NCI-H446 (cell line): ENCODE measurements at regions not wholly inside any gene's neighbourhood (a gene's known extent, or its start where the extent isn't known, plus 50 kb on each side); places are given as distances from the start of the nearest gene placed in this dataset.
"Not testable (repeated sequence)": the region's sequence is repeated elsewhere in the genome, so short reads cannot be mapped to it uniquely, and the experiment has no call there.

Source experiments
- DNase-seq, 2 experiments: peaks; one replicate each; lab custom pipeline; 2025; lab: John Stamatoyannopoulos, UW

DNA sequence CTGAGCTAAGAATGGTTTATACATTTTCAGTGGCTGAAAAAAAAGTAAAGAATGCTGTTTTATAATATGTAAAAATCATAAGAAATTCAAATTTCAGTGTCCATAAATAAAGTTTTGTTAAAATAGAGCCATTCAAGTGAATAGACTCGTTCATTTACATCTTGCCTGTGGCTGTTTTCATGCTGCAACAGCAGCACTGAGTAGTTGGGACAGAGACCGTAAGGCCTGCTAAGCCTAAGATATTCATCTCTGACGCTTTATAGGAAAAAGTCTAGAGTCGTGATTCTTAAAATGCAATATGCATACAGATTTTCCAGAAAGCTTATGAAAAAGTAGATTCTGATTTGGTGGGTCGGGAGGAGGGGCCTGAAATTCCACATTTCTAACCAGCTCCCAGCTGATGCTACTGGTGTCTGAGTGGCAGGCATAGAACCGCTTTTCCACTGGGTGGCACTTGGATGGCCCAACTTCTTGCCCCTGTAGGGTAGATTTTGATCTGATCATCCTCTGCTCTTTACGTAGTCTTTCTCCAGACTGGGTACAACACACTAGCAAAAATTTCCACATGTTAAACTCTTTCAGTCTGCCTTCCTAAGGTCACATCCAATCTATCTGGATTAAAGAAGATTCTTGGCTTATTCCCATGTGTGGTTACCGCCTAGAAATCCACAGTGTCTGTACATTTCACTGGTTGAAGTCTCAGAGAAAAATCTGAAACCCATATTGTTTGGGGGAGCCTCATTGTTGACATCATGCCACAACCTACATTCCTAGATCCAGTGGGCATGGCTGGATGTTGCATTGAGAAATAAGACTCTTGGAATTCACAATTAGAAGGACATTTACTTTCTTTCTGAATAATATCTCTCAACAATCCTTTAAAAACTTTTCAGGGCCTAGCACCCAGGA lies 151.2 kb downstream of the C12orf75 start:
- DNase-seq, result no peak

DNA sequence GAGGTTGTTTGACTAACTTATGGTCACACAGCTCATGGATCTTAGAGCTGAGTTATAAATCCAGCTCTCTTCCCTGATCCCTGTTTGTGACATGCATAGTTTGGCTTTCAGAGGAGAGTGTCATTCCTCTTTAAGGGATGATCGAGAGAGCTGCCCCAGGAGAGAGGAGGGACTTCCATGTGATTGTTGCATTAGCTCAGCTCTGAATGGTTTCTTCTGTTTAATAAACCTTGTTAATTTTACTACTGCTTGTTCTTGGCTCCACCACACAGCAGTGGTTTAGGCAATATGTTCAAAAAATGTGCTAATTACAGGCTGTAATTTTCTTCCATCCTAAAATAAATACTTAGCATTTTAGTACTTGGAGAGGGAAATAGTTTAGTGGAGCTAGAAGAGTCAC lies 152.5 kb downstream of the C12orf75 start:
- DNase-seq, result no peak

DNA sequence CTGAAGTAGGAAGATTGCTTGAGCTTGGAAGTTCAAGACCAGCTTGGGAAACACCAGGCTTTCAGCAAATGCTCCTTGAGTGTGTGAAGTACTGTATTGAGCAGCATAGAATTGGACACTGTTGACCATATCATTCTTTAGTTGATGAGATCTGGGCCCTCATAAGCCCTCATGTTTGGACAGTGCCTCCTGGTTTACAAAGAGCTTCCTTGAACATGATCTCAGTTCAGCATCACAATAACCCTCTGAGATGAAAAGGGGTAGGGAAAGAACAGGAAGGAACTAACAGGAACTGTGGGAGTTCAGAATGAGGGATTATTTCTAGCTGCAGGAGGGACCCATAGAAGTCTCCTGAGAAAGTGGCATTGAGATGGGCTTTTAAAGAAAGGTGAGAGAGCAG lies 153.2 kb downstream of the C12orf75 start:
- no peak for DNase-seq

DNA sequence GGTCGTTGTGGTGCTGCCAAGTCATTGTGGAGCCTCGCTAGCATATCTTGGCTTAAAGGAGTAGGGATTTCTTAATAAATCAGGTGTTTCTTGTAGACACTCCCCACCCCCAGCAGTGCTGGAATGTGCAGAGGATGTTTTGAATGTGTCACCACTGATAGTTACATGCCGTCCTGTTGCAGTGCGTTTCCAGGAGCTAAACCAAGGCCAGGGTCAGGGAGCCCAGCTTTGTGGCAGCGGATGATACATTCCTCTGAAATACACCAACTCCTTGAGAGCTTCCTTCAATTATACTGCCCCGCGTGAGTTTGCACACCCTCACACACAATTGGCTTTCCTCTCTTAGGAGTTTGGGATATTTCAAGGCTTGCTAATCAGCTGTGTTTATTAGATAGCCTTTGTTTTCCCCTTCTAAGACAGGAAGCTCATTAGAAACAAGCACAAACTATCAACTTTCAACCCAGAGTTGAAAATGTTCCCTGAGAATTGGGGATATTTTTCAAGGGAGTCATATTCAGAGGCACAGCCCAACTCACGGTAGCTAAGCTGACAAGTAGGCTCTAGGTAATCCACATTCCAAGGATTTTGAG lies 154.9 kb downstream of the C12orf75 start:
- DNase-seq, result no peak

DNA sequence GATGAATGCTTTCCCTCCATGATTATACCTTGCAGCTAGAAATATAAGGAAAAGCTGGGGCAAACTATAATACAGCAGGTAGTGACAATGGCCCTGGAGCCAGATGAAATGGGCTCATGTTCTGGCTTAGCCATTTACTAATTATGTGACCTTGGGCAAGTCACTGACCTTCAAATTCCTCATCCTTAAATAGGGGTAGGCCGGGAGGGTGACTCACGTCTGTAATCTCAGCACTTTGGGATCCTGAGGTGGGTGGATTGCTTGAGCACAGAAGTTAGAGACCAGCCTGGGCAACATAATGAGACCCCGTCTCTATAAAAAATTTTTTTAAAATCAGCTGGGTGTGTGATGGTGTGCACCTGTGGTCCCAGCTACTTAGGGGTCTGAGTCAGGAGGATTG lies 155.4 kb downstream of the C12orf75 start:
- no peak for DNase-seq

DNA sequence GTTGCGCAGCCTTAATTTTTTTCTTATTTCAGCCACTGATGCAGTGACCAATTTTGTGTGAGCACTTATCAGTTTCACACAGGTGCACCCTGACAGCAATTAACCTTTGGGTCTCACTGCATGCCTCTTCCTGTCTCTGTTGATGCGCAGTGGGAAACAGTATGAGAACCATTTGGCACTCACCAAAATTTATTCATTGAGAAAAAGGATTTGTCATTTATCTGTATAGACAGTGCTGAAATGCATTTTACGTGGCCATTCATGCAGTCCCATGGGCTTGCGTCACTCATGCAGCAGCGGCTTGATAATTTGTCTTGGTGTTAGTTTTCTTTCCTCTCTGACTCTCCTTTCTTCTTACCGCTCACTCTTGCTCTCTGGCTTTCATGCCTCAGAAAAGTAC lies 157.5 kb downstream of the C12orf75 start:
- DNase-seq, result no peak

DNA sequence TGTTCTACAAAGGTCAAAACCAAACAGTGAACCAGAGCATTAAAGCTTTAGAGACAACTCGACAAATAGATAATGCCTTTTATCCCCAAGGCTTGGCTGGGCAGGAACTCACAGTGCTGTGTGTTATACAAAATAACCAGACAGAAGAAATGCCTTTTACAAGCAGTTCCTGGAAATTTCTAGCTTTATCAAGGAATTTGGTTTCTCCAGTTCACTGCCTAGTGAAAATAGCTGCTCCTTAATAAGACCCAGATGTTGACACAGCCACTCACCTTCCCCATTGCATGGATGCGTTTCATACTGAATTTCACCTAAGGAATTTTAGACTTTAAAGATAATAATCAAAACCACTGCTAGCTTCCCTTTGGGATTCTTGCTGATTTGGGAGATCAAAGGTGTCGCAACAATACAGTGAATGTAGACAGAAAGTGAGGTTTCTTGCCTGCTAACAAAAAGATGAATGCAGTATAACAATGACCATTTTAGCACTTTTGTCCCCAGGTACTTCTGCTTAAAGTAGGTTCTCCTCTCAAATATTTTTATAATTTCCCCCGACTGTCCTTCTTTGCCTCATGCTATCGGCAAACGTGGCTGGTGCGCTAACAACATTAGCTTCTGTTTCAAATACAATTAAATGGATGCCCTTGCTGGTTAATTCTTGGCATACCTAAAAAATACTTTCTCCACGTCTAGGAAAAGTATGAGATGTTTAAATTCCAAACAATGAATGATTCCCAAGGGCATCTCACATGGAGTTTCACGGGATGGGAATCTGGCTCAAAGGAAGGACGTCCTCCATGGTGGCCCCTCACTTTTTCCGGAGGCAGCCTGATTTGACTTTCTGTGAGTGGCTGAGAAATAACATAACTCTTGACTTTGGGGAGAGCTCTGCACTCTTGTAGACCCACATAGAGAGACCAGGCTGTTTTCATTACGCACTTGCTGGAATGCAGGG lies 162.4 kb downstream of the C12orf75 start:
- DNase-seq, result no peak

DNA sequence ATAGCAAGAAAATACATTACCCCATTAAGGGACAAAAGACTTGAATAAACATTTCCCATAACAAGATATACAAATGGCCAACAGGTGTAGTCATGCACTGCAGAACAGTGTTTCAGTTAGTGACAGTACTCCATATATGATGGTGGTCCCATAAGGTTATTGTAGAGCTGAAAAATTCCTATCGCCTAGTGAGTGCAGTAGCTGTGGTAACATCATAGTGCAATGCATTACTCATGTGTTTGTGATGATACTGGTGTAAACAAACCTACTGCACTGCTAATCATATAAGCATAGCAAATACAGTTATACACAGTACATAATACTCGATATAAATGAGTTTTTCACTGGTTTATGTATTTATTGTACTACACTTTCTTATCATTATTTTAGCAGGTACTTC lies 168.7 kb downstream of the C12orf75 start:
- DNase-seq, result no peak

DNA sequence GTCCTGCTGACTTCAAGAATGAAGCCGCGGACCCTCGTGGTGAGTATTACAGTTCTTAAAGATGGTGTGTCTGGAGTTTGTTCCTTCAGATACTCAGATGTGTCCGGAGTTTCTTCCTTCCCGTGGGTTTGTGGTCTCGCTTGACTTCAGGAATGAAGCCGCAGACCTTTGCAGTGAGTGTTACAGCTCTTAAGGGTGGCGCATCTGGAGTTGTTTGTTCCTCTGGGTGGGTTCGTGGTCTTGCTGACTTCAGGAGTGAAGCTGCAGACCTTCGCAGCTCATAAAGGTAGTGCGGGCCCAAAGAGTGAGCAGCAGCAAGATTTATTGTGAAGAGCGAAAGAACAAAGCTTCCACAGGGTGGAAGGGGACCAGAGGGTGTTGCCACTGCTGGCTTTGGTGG lies 170.2 kb downstream of the C12orf75 start:
- DNase-seq, result not testable (repeated sequence)

DNA sequence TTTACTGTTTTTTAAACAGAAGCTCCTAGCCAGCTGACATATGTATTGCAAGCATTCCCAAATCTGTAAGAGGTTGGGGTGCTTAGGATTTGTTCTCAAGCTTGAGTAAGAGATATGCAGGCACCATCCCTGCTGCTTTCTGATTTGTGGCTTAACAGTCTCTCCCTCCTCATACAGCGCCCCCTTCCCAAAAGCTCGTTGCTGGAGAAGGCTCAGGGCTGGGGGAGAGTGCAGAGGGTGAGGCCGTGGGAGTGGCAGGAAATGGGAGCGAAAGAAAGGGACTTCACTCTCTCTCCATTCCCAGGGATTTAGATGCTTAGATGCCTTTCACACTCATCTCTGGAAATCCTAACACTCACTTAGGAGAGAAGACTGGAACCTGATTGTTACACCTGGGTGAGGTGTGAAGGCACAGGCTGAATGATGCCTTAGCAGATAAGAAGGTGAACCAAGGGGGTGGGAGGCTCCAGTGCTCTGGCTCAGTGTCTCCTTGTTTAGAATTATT lies 172.0 kb downstream of the C12orf75 start:
- DNase-seq, result no peak

DNA sequence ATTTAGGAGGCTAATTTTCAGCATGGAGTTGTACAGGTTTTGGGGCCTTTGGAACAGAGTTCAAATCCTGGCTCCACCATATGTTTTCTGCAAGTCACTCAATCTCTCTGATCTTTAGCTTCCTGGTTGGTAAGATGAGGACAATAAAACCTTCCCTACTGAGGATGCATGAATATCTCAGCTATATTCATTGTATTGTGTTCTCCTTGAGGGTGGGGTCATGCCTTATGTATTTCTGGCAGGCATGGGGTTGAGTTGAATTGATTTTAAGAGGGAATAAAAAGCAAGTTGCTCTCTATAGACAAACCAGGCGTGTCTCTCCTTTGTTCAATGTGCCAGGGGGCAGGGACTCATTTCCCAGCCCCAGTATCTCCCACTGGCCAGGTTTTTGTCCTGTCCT lies 173.1 kb downstream of the C12orf75 start:
- DNase-seq, result no peak

DNA sequence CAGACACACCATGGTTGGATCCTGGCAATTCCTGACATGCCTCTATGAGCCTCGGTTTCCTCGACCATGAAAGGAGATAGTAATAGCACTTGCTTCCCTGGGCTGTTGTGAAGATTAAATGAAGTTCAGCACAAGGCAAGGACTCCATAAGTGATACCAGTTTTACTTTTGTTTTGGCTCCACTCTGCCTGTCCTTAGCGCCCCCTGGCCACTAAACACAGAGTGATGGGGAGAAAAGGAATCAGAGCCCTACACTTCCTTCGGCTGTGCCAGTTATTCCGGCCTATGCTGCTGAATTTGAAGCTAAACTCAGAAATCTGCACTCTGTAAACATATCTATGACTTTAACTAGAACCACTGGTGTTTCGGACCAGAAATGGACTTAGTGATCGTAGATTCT lies 173.8 kb downstream of the C12orf75 start:
- no peak for DNase-seq

DNA sequence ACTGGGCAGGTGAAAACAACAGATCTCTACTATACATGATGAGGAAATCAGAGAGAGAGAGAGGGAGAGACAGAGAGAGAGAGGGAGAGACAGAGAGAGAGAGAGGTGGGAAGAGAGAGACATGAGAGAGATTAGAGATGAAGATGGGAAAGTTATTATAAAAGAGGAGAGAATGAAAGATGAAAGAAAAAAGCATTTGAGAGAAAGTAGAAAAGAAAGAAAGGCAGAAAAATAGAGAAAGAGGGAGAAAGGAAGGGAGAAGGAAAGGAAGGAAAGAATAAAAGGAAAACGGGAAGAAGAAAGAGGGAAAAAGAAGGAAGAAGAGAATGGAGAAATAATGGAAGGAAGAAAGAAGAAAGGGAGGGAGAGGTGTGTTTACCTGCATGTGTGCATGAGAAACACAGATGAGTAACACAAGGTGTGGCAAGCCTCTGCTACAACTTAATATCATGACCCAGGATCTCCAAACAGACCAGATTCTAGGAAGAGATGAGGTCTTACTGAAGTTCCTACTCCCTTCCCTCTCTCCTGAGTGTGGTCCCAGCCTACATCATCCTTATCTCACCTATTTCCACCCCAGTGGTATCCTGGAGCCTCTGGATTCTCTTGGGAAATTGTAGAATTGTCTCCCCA lies 176.3 kb downstream of the C12orf75 start:
- no peak for DNase-seq

DNA sequence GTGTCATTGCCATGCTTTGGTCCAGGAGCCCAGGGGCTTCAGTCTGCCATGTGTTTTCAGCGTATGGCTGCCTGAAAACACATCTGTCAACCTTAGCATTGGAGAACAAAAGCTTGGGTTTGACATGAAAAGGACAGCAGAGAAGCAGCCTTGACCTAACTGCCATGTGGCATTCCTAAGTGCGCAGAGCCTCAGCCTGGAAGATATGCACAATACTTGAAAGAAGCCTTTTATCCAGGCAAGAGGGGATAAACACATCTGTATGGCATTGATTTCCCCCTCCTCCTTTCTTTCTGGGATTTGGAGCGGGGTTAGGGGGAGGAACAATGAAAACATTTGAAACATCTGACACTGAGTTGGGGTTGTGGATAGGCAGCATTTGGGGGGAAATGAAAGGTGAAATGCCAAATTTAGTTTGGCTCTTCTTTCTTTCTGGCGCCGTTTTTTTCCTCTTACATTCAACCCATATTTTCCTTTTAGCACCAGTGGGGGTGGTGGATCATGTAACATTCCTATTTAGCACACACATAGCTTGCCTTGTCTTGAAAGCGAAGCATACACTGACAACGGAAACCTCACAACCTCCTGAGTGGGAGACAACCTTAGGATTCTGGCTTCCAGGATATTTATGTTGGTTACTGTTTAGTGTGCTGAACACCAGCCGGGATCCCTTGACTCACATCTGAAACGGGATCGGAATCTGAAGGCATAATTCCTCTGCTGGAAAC lies 177.0 kb downstream of the C12orf75 start:
- no peak for DNase-seq

DNA sequence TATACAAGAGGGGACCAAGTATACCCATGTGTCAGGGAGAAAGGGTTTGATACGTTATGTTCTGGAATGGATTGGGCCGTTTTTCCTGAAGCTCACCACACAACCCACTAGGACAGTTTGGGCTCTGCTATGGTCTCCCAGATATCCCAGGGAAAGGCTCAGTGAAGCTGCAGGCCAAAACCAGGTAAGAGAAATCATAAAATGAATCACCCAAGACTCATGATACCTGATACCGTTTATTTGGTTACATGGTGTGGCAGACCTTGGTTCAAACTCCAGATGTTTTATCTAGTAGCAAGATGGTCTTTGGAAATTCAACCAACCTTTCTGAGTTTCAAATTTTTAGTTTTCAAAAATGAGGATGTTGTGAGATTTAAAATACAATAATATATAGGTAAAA lies 177.6 kb downstream of the C12orf75 start:
- DNase-seq, result no peak

DNA sequence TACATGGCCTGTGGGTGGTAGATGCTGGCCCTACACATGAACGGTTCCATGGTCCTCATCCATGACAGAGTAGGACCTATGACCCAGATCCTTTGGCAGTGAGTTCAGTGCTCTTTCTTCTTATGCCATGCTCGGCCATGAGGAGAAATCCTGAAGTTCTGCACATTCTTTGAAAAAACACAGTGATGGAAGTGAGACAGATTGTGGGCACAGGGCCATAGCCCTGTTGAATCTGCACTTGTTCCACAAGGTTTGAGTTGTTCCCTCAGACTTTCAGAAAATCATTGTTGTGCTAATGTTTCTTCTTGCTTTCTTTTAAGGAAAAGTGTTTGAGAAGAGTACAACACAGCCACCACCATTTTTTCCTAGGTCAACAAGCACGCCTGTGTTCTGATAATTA lies 180.0 kb downstream of the C12orf75 start:
- DNase-seq, result no peak

DNA sequence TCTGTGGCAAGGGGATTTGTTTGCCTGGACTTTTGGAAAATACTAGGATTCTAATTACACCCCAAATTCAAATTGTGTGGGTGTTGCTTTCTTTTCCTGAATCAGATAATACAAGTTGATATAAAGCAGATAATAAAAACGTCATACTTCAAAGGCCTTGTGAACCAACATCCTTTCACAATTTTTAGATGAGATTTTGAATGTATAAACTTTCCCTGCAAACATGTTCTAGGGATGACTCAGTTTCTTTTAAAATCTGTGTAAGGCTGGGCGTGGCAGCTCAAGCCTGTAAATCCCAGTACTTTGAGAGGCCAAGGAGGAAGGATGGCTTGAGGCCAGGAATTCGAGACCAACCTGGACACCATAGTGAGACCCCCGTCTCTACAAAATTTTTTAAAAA lies 182.4 kb downstream of the C12orf75 start:
- not testable (repeated sequence) for DNase-seq

DNA sequence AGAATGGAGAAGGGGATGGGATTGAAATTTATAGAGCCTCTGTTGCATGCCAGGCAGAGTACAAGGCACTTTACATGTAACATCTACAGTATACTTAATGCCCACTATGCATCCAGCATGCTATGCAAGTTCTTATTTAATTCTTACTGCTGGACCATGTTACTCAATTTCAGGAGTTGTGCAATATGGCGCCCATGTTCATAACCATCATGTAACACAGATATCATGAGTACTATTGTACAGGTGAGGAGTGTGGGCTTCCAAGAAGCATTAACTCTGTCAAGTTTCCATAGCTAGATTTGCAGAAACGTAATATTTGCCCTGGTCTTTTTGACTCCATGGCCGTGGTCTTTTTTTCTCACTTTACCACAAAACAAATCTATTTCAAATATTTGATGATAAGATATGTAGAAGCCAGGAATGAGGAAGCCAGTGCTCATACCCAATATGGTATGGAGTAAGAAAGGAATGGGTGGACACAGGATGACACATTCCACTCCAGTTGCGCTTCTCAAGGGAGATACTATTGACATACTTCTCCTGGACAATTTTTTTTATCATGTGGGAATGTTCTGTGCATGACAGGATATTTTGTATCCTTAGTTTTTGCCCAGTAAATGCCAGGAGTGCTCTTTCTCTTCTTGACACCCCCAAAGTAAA lies 191.8 kb downstream of the C12orf75 start:
- no peak for DNase-seq

DNA sequence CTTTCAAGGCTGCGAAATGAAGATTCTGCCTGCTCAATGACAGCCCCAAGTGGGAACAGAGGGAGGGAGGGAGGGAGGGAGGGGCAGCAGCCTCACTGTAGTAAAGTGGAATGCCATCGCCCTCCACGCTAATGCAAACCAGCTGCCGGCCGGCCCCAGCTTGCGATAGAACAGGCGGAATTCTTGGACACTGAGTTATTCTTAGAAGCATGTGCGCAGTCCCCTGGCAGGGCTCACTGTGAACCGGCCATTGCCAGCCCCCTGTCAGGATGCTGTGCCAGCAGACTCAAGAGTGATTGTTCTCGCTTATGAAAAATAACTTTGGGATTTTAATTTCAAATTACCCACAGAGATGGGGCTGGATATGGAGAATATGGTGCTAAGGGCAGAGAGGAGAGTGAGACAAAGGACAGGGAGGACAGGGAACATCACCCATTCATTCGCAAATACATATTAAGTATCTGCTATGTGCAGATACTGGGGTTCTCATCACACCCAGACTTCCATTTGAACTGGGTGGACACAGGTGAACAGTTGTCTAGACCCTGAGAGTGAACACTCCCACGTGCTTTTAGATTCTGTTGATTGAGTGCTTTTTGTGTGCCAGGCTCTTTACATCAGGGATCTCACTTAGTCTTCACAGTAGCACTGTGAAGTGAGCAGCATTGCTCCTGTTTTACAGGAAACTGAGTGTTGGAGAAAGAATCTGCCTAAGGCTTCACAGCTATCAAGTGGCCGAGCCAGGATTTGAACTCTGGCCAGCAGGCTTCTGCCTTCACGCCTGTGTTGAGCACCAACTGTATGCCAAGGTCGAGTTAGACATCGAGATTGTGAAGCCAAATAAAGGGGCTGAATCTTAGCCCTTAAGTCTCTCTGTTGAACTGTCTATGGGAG lies 192.9 kb downstream of the C12orf75 start:
- DNase-seq, result peak; percentile 21 to 78

DNA sequence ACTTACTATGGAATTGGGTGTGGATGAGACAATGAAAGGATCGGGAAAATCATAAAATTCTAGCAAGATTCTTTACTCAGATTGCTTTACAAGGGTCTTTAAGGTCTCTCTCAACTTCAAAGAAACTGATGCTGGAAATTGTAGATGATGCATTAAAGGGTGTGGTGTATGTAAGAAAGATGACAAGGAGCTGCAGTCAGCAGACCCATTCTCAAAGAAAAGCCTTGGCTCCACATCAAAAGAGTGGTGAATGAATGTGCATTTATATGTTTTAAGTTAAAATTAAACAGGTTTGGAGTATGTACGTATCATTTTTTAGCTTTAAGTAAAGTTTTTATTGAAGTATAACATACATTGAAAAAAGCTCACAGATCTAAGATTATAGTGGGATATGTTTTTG lies 194.5 kb downstream of the C12orf75 start:
- DNase-seq, result no peak
